ENCODE measurements at regions not wholly inside any gene's neighbourhood (a gene's known extent, or its start where the extent isn't known, plus 50 kb on each side); places are given as distances from the start of the nearest gene placed in this dataset.
"Not testable (repeated sequence)": the region's sequence is repeated elsewhere in the genome, so short reads cannot be mapped to it uniquely, and the experiment has no call there.

DNA sequence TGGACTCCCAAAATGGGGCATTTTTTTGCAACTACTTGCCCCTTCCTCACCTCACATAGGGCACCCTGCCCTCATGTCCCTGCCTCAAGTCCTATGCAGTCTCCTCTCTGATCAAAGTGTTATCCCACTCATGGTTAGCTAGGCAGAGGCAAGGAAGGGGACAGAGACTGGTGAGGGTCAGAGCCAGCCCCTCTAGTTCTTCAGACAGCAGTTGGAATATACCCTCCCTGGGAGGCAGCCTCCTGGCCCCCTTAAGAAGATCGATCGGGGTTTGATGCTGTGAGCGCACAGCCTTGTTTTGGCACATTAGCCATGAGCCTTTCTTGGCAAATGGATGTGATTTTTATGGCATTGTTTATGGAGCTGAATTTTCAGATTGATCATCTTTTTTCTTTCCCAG lies 436.9 kb downstream of the BUD13 start:
- DNase-seq (ENCODE audit: low read depth), result no peak

DNA sequence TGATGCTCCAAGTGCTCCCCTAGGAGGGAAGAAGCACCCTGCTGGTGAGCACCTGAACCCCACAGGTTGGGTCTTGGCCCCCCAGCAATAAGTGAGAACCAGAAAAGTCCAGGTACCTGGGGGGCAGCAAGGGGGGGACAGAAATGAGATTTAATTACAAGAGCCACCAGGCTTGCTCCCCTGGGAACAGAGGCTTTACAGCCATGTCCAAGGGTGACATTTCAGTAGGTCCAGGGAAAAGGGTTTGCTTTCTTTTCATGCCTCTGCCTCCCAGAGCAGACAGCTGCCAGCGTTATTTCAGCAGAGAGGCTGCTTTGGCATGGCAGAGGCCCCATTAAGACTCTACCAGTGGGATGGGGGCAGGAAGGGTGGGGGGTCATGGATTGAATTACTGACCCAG lies 437.7 kb downstream of the BUD13 start:
- no peak for DNase-seq (ENCODE audit: low read depth)

DNA sequence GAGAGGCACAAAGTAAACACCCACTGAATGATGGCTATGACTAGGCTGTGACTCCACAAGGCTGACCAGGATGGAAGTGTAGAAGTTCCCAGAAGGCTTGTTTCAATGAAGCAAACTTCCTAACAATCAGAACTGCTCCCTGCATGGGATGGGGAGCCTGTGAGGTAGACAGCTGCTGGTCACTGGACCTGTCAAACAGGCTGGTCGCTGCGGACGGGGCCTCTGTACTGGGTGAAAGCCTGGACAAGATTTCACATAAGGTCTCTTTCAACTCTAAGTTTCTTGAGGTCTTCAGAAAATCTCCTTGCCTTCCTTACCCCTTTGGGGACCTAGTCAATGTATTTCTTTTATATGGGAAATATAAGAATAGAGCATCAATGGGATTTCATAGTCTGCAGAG lies 438.2 kb downstream of the BUD13 start:
- no peak for DNase-seq (ENCODE audit: low read depth)

DNA sequence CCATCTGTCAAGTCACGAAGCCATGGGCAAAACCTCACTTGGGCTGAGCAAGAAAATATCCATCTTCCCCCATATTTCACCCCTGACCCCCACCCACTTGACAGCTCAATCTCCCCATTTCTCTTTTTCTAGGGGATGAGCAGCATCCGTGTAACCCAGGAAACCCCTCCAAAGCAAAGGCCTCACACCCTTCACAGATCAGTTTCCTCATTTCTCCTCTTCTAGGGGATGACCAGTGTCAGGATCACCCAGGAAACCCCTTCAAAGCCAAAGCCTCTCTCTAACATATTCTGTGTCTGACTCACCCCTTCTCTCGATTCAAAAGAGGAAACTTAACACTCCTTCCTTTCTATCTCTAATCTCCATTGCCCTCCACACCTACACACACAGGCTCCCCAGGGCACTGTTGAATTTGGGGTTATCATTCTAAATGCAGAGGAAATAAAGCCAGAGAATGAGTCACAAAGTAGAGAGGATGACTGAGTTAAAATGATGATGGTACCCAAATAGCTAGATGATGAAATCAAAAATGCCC lies 439.7 kb downstream of the BUD13 start:
- DNase-seq (ENCODE audit: low read depth), result no peak

DNA sequence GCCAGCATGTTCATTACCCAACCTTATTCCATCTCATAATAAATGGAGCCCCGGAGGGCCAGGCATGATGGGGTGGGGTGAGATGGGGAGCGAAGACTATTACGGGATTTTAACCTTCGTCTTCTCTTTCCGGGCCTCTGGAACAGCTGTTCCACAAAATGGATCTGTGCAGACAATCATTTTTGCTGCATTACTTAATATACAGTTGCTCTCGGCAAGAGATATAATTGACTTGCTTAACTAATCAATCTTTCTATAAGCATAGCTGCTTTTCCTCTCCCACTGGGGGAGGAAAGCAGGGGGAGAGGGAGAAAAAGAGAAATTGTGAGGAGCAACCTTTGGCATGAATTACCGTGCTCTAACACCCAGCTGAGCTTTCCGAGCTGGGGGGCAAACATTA lies 440.4 kb downstream of the BUD13 start:
- DNase-seq (ENCODE audit: low read depth), result no peak

DNA sequence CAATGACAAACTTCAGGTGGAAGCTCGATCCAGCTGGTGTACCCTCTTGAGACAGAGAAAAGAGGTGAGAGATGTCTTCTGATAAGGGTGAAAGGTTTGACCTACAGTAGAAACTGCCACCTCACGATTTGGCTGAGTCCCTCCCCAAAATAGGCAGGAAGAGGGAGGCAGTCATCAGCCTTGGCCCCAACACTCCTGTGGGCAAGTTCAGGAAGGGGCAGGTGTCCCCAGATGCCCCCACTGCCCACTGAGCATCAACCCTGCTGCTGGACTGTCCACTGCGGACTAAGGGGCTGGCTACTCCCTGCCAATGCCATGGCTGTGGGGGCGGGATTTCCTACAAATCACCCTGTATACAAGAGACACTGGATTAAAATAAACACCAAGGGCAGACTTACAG lies 441.4 kb downstream of the BUD13 start:
- no peak for DNase-seq (ENCODE audit: low read depth)

DNA sequence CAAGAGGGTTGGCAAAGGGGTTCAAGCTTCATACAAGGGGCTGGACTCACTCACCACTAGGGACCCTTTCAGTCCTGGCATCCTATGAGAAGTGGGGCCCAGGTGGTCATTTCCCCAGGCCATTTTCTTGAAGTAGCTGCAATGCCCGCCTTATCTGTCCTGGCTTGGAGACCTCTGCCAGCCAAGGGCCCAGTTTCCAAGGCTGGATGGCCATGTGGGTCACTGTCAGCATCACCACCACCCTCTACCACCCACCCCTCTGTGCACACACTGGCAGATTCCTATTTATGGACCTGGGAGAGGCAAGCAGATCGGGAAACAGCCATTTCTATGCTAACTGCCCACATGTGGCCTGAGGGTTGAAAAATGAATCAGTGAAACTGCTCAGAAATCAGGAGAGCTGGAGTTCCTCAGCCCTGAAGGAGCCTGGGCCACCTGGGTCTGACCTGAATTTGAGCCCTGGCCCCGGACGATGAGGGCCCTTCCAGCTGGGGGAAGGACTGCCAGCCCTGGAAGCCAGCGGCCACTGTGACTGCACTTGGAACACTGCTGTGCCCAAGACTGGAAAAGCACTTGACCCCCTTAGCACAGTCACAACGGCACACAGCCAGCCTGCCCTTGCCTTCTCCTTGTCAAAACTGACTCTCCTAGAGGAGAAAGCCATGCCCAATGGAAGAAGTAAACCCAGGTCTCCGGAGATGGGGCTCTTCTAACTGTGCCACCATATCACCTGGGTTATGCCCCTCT lies 442.2 kb downstream of the BUD13 start:
- DNase-seq (ENCODE audit: low read depth), result no peak

DNA sequence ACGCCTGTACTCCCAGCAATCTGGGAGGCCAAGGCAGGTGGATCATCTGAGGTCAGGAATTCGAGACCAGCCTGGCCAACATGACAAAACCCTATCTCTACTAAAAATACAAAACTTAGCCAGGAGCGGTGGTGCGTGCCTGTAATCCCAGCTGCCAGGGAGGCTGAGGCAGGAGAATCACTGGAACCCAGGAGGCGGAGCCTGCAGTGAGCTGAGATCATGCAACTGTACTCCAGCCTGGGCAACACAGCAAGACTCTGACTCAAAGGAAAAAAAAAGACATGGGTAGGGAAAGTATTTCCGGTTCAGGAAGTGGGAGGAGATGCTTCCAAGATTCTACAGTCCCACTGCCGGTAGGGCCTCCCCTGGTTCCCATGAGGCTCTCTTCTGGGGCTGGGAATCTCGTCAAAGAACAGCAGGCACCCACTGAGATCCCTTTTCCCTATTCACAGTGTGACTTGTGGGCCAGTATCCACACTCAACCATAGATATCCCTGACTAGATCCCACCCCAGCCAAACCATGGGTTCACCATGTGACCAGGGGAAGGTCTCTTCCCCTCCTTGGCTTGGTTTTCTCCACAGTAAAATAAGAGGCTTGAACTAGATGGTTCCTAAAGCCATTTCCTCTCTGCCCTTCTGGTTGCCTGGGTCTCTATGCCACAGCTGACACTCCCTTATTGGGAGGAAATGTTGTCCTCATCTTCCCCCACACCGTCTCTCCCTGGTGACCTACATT lies 443.3 kb downstream of the BUD13 start:
- DNase-seq (ENCODE audit: low read depth), result no peak

DNA sequence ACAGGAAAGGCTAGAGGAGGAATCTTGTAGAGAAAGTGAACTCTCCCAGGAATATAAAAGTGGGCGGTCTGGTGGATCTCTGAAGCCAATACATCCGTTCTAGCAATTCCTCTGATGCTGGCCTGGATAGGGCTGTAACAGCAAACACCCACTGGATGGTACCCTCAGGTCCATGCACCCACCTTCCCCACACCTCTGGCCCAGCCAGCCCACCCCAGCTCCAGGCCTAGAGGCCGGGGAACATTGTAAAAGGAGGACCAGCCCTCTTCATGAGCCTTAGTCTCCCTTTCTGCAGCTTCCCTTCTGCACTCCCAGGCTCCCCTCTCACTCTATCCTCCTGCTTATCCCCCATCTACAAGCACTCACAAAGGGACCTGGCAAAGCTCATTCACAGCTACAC lies 443.9 kb downstream of the BUD13 start:
- no peak for DNase-seq (ENCODE audit: low read depth)

DNA sequence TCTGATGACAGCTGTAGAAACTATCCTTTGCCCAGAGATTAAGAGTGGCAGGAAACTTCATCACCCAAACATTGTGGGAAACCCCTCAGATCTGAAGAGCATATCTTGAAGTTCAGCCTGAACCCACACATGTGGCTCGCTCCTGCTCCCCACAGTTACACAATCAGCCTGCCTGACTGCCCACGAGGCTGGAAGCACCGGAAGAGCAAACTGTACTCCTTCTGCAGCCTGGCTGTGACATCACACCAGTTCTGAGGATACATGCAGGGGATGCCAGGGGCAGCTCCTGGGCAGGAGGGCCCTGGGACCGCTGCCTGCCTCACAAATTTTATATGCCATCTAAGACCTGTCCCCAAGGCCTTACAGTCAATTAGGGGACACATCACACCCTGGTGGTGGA lies 444.4 kb downstream of the BUD13 start:
- no peak for DNase-seq (ENCODE audit: low read depth)

DNA sequence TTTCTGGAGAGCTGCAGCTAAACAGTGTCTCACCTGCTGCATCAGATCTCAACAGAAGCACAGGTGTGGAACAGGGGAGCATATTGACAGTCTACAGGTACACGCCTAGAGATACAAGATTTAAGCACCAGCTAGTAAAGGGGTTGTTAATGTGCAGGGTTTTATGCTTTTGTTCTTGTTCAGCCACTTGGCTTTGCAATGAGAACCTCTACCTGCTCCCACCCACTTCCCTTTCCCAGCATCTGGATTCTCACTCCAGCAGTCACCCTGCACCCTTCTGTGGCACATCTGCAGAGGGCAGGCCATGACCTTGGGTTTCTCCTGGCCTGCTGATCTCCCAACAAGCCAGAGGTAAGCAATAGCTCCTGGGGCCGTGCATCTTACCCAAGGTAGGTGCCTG lies 446.6 kb downstream of the BUD13 start:
- DNase-seq (ENCODE audit: low read depth), result no peak

DNA sequence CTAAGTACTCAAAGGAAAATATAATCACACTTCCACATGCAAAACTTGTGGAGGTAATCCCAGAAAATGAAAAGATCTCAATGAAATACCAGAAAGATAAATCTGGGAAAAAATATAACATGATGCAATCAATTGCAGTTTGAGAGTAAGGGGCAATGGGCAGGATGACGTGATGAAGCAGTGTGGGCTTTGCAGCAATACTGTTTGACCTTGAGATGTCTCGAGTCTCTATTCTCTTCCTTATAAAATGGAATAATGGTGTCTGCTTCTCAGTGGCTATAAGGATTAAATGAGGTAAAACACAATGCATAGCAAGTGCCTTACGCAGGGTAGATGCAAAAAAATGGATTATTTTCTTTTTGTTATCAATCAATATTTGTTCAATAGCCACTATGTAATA lies 447.5 kb downstream of the BUD13 start:
- DNase-seq (ENCODE audit: low read depth), result no peak

DNA sequence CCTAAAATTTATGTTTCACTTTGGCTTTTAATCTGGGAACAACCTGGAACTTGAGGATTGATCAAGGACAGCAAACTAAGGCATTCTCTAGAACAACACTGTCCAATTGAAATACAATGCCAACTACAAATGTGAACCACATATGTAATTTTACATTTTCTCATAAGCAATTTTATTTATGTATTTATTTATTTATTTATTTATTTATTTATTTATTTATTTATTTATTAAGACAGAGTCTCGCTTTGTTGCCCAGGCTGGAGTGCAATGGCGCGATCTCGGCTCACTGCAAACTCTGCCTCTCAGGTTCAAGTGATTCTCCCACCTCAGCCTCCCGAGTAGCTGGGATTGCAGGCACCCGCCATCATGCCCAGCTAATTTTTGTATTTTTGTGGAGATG lies 448.7 kb downstream of the BUD13 start:
- DNase-seq (ENCODE audit: low read depth), result not testable (repeated sequence)

DNA sequence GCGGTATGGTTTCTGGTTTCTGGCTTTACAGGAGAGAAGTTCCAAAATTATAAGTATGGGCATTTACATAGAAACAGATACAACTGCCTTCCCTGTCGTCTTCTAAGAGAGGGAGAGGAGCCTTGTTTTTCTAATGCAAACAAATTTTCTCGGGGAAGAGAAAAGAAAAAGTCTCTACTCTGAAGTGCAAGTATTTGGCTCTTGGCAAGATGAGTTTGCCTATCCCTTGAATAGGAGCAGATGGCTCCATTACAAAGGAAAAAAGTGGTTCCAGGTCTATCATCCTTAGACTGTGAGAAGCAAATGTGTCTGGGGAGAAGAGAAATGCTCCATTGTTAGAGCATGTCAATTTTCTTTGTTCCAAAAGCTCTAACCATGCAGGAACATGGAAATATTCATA lies 455.6 kb downstream of the BUD13 start:
- DNase-seq (ENCODE audit: low read depth), result no peak

DNA sequence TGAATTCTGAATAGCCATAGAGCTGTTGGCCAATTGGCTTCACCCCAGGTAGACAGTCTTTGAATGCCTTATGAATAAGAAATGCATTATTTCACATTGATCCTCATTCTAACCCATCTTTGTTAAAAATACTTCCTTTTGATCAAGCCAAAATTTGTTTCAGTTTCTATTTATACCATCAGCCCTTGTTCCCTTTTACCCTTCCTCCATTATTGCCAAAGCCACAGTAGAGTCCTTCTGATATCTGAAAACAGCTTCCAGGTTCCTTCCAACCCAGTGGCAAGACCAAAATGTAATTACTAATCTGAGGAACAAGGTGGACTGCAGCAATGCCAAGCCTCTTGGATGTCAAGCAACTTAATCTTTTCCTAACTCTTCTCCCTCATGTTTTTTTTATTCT lies 458.8 kb downstream of the BUD13 start:
- no peak for DNase-seq (ENCODE audit: low read depth)

DNA sequence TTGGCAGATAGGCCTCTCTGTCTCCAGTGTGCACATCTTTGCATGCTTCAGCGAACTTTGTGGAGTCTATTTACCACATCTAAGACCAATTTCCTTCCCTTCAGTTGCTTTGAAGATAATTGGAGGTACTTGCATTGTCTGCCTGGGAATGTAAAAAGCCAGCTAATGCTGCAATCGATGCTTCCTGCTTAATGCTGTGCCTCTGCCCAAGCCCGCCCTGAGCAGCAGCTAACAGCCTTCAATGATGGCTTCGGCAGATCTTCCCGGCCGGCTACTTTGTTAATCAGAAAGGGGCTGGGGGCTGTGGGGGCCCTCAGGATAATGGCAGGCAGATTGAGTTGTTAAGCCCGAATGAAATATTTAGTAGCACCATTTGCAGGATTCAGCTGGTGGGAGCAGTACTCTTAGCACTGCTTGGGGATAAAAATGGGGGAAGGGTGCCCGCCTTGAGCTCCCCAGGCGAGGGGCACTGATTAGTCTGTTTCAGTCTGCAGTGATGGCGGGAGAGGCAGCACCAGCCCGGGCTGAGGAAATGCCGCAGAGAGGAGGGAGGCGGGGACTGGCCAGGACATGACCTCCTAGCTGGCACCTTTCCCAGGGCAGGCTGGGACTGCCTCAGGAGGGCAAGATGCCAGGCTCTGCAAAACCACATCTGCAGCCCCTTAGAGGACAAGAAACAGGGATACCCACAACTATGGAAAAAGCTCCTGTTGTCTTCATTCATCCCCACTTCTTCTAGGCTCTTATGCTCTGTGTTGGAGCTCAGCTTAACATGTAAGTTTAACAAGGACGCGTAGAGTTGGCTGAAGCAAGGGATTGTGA lies 460.0 kb downstream of the BUD13 start:
- no peak for DNase-seq (ENCODE audit: low read depth)

DNA sequence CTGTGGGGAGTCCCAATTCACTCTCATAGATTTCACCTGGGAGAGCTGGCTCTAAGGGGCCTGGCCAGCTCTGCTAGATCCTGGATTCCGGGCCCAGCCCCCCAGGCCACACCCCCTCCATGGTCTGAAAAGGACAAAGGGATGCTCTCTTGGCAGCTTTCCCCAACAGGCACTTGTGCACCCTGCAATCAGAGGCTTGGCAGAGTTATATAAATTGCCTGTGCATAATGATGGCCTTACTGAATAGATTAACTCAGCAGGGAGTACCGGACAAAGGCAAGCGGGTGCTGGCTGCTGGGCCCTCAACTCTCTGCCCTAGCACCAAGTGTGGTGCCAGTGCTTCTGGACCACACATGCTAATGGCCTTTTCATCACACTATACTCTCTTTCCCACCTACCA lies 461.6 kb downstream of the BUD13 start:
- no peak for DNase-seq (ENCODE audit: low read depth)

DNA sequence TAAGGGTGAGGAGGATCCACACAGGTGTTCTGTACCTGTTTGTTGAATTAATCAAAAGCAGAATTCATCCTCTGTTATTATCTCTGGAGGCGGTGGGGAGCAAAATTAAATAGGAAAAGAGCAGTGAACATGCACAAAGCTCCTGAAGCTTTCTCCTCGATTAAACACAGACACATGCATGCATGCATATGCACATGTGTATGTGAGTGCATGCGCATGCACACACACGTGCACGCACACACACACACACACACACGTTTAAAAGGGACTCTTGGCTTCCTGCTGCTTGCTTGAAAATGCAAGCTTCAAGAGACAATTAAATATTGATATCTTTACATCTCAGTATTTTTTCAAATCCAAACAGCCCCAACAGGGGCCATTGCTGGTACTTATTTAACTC lies 462.1 kb downstream of the BUD13 start:
- no peak for DNase-seq (ENCODE audit: low read depth)

DNA sequence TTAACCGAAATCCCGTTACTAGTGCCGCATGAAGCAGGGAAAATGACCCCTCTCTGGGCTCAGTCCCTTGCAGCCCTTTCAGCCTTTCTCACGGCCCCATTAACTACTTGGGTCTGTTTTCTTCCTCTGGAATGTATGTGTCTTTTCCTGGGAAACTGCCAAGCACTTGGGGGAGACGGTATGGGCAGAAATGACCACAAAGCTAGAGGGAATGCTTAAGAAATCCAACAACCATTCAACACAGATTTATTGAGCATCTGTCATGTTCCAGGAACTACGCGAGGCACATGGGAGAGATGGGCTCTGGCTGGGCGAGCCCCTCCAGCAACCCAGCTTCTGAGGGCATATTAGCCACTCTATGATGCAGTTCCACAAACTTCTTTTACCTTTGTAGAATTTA lies 462.6 kb downstream of the BUD13 start:
- DNase-seq (ENCODE audit: low read depth), result no peak

DNA sequence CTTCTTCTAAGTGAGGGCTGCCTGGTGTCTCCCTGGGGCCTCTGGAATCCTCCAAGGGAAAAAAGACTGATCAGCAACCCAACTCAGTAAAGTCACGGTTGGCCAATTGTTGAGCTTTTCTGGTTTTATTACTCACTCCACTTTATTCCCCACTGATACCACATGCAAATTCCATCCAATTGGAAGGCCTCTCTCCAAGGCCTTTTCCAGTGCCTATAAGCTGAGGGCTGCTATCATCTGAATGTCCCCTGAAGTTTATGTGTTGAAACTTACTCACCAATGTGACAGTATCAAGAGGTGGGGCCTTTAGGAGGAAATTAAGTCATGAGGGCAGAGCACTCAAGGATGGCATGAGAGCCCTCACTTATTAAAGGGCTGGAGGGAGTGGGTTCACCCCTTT lies 463.3 kb downstream of the BUD13 start:
- DNase-seq (ENCODE audit: low read depth), result no peak

DNA sequence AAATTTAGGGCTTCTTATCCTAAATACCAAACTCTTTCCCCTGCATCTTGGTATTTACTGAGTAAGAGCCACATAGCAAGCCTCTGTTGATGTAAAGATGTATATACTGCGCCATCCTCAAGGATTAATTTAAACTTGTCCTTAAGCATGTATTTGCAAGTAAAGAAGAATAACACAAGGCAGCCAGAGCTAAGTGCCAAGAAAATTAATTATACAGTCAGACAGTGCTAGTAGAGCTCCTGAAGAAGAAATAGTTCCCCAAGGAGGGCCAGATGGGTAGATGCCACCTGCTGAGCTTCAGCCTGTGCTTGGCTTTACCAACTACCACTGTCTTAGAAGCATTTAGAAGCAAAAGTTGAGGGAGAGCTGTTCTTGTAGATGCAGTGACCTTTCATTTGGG lies 470.0 kb downstream of the BUD13 start:
- DNase-seq (ENCODE audit: low read depth), result no peak

DNA sequence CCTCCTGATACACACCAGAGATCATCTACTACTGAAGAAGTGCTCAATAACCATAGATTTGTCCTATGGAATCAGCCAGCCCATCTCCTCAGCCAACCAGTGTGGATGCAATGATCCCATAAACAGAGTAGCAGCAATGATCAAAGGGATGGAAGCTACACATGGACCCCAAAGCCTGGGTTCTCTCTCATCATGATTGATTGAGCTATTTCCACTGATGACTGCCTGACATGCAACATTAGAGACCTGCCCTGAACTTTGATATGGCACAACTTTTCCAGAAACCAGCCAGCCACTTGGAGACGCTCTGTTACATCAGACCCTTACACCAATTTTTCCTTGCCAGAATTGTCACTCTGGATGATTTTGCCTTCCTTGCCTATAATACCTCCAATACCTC lies 471.6 kb downstream of the BUD13 start:
- DNase-seq (ENCODE audit: low read depth), result no peak

DNA sequence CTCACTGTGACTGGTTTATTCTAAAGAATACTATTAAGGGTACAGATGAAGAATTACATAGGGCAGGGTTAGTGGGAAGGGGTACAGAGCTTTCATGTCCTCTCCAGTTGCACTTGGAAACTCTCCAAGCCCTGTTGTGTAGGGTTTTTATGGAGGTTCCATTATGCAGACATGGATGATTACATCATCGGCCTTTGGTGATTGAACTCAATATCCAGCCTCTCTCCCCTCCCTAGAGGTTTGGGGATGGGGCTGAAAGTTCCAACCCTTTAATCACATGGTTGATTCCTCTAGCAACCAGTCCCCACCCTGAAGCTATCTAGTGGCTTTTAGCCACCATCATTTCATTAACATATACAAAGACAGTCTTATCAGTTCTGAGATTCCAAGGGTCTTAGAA lies 472.6 kb downstream of the BUD13 start:
- DNase-seq (ENCODE audit: low read depth), result no peak
